Right lobe of liver (tissue), 4 donors: ENCODE measurements at regions not wholly inside any gene's neighbourhood (a gene's known extent, or its start where the extent isn't known, plus 50 kb on each side); places are given as distances from the start of the nearest gene placed in this dataset.

ENCODE experiments used
- CTCF ChIP-seq, 4 donors: fragments of 200-600 bp in 3 of 4; fragments of 450-650 bp in 1 of 4; IDR thresholded peaks; one replicate each; pipeline versions ENCODE4 v1.5.1 to v1.8.0; 2016 to 2022; ENCODE audit warnings: antibody characterized with exemption in 4 of 4, mild to moderate bottlenecking in 2 of 4
- POLR2A ChIP-seq: fragments of 450-650 bp; IDR thresholded peaks from one replicate; pipeline ENCODE4 v1.6.1; 2017; ENCODE audit warnings: antibody characterized with exemption, mild to moderate bottlenecking
- donor health status: DM: no; HTN: no; CAD: no.
- donor health status: DM: no; HTN: no; CAD: no.
- donor health status: DM: no; HTN: yes; CAD: no.

GRCh38 chr4:114264452-114264851 is 285.0 kb upstream of the ARSJ start:
- no peak for TF ChIP-seq POLR2A
- no peak for TF ChIP-seq CTCF (IDR thresholded peaks at IDR 0.05)
